Testis (tissue), 2 donors: ENCODE measurements at regions not wholly inside any gene's neighbourhood (a gene's known extent, or its start where the extent isn't known, plus 50 kb on each side); places are given as distances from the start of the nearest gene placed in this dataset.

ENCODE experiments used
- DNase-seq: peaks from one replicate; pipeline ENCODE4 v3.0.0-alpha.2; 2019
- H3K27ac ChIP-seq, 2 donors: fragments of 200-600 bp; sonication (generic); one replicate each; pipeline ENCODE4 v1.5.1; 2019
- H3K27me3 ChIP-seq: fragments of 200-600 bp; sonication (generic); one replicate; pipeline ENCODE4 v1.5.1; 2019
- H3K36me3 ChIP-seq: fragments of 200-600 bp; sonication (generic); one replicate; pipeline ENCODE4 v1.5.1; 2017; ENCODE audit warnings: low read depth; ENCODE audit errors: missing control alignments
- H3K4me1 ChIP-seq: fragments of 200-600 bp; sonication (generic); one replicate; pipeline ENCODE4 v1.5.1; 2019
- H3K4me3 ChIP-seq, 2 donors: fragments of 200-600 bp; sonication (generic); one replicate each; pipeline ENCODE4 v1.5.1; 2017 to 2019
- H3K9me3 ChIP-seq: fragments of 200-600 bp; sonication (generic); one replicate; pipeline ENCODE4 v1.5.1; 2017
- CTCF ChIP-seq, 3 experiments: fragments of 450-650 bp in 2 of 3; fragments of 200-600 bp in 1 of 3; sonication (generic) in 1 of 3; IDR thresholded peaks; one replicate each; pipeline ENCODE4 v1.5.1; 2016 to 2019; ENCODE audit warnings: antibody characterized with exemption in 3 of 3, mild to moderate bottlenecking in 2 of 3, moderate library complexity in 1 of 3
- POLR2A ChIP-seq: fragments of 450-650 bp; IDR thresholded peaks from one replicate; pipeline ENCODE4 v1.6.1; 2017; ENCODE audit warnings: antibody characterized with exemption, mild to moderate bottlenecking, moderate library complexity
- WGBS, 2 donors: methylation state at CpG; one replicate each; pipeline ENCODE4 v1.1.5; 2018; 5-methylcytosine and 5-hydroxymethylcytosine counted together
- intact Hi-C: fragments of 100-400 bp; cut with DNase I; formaldehyde crosslinking; loops from one replicate; pipeline ENCODE4 v1.15.1; 2023; ENCODE audit warnings: low total_unique reads

GRCh38 chr14:34247605-34248004 lies 214.4 kb downstream of the SPTSSA start:
- no peak for DNase-seq
- Histone ChIP-seq H3K4me1 (no peaks in the 10 kb centered on the region), H3K4me3 (no peak overlapping the region), H3K9me3 (no peaks in the 10 kb centered on the region), H3K36me3 (no peaks in the 10 kb centered on the region), H3K27ac (no peak overlapping the region), H3K27me3 (no peaks in the 10 kb centered on the region)
- intact Hi-C loops = no loop called here
- TF ChIP-seq CTCF (IDR thresholded peaks at IDR 0.05) = no peak
- TF ChIP-seq POLR2A = no peak
- 10 to 76% methylated on average over 1 of the region's 1 CpG for WGBS, 2 donors

- Histone ChIP-seq H3K4me1 (no peaks in the 10 kb centered on the region), H3K27ac (no peak overlapping the region), H3K9me3 (no peaks in the 10 kb centered on the region), H3K4me3 (no peak overlapping the region), H3K27me3 (no peaks in the 10 kb centered on the region), H3K36me3 (no peaks in the 10 kb centered on the region)
- WGBS, 2 donors = 70 to 73% methylated on average over 4 of the region's 4 CpGs
- DNase-seq = no peak
- intact Hi-C loops = no loop called here
- TF ChIP-seq CTCF (IDR thresholded peaks at IDR 0.05) (no peak), POLR2A (no peak)
Observed at GRCh38 chr14:34246206-34246605, 215.8 kb downstream of the SPTSSA start.

GRCh38 chr14:34243401-34243800 lies 218.6 kb downstream of the SPTSSA start:
- 86 to 87% methylated on average over 2 of the region's 2 CpGs for WGBS, 2 donors
- no peaks in the 10 kb centered on the region for H3K27me3 ChIP-seq
- H3K4me3 ChIP-seq = no peak overlapping the region
- intact Hi-C loops = no loop called here
- H3K36me3 ChIP-seq = no peaks in the 10 kb centered on the region
- TF ChIP-seq POLR2A = no peak
- no peak for TF ChIP-seq CTCF (IDR thresholded peaks at IDR 0.05)
- no peaks in the 10 kb centered on the region for H3K4me1 ChIP-seq
- no peak overlapping the region for H3K27ac ChIP-seq
- H3K9me3 ChIP-seq = no peaks in the 10 kb centered on the region
- DNase-seq = no peak

GRCh38 chr14:34243001-34243400 lies 219.0 kb downstream of the SPTSSA start:
- Histone ChIP-seq H3K27me3 (no peaks in the 10 kb centered on the region), H3K4me3 (no peak overlapping the region), H3K27ac (no peak overlapping the region), H3K9me3 (no peaks in the 10 kb centered on the region), H3K36me3 (no peaks in the 10 kb centered on the region), H3K4me1 (no peaks in the 10 kb centered on the region)
- intact Hi-C loops = no loop called here
- TF ChIP-seq CTCF (IDR thresholded peaks at IDR 0.05) = no peak
- no peak for TF ChIP-seq POLR2A
- WGBS, 2 donors = 85 to 94% methylated on average over 1 of the region's 1 CpG
- no peak for DNase-seq

GRCh38 chr14:34241185-34241711 lies 220.8 kb downstream of the SPTSSA start:
- H3K4me3 ChIP-seq = no peak overlapping the region
- TF ChIP-seq CTCF (IDR thresholded peaks at IDR 0.05) (no peak), POLR2A (no peak)
- 54 to 82% methylated on average over 3 of the region's 3 CpGs for WGBS, 2 donors
- H3K27ac ChIP-seq = no peak overlapping the region
- H3K9me3 ChIP-seq = no peaks in the 10 kb centered on the region
- intact Hi-C loops = no loop called here
- no peak for DNase-seq
- no peaks in the 10 kb centered on the region for H3K4me1 ChIP-seq
- no peaks in the 10 kb centered on the region for H3K36me3 ChIP-seq
- no peaks in the 10 kb centered on the region for H3K27me3 ChIP-seq
